ENCODE measurements at regions not wholly inside any gene's neighbourhood (a gene's known extent, or its start where the extent isn't known, plus 50 kb on each side); places are given as distances from the start of the nearest gene placed in this dataset.

GRCh38 chrX:9326369-9326768 is 138.5 kb upstream of the TBL1X start:
- Histone ChIP-seq H3K27me3 (ENCODE audit: control insufficient read depth, insufficient read depth, low read length) (no peaks in the 10 kb centered on the region), H2AK9ac (replicated peaks; ENCODE audit: low read depth, low read length, poor library complexity) (no peak overlapping the region), H3K9ac (ENCODE audit: low read depth, low read length) (no peak overlapping the region), H3K56ac (ENCODE audit: extremely low read depth, insufficient read depth, low read length) (no peak overlapping the region), H3K36me3 (ENCODE audit: control insufficient read depth, insufficient read depth, low read length) (no peaks in the 10 kb centered on the region), H4K91ac (ENCODE audit: insufficient read depth, low read depth, low read length) (no peak overlapping the region; the same call in 1 of the 2 replicates), H4K5ac (ENCODE audit: low read depth, low read length) (no peak overlapping the region), H3K18ac (ENCODE audit: low read depth, low read length) (no peak overlapping the region), H2BK20ac (ENCODE audit: low read depth, low read length) (peak overlapping the region; percentile 20; the same call in 1 of the 2 replicates), H3K27ac (ENCODE audit: insufficient read depth, low read length) (no peak overlapping the region), H3K4me2 (ENCODE audit: low read depth, low read length) (no peak overlapping the region), H2BK120ac (ENCODE audit: low read depth, low read length) (0 out of 2 replicates have a peak overlapping the region, but pooled peaks have one; percentile 17), H2BK15ac (ENCODE audit: low read depth, low read length) (no peak overlapping the region), H3K9me3 (ENCODE audit: control insufficient read depth, insufficient read depth, low read length) (no peaks in the 10 kb centered on the region), H3K4me1 (ENCODE audit: control insufficient read depth, insufficient read depth, low read length) (peaks cover 6% of the 10 kb centered on the region), H2AK5ac (ENCODE audit: low read depth, low read length) (no peak overlapping the region), H3K4me3 (ENCODE audit: insufficient read depth, low read depth, low read length) (no peak overlapping the region), H2BK5ac (ENCODE audit: low read depth, low read length, poor library complexity, severe bottlenecking) (no peak overlapping the region), H4K20me1 (ENCODE audit: insufficient read depth, low read length) (no peaks in the 10 kb centered on the region), H3K23ac (ENCODE audit: low read depth, low read length) (no peak overlapping the region), H3K79me1 (ENCODE audit: low read depth in 1 of 2, low read length in 2 of 2) (no peaks in the 10 kb centered on the region), H3K9me1 (ENCODE audit: insufficient read depth, low read length) (peaks cover 6% of the 10 kb centered on the region), H3K4ac (ENCODE audit: low read depth, low read length) (no peak overlapping the region), H3K14ac (replicated peaks; ENCODE audit: low read depth, low read length) (no peak overlapping the region), H4K8ac (ENCODE audit: low read depth in 2 of 2, low read length in 2 of 2) (no peak overlapping the region), H2AFZ (replicated peaks; ENCODE audit: low read length, poor library complexity) (no peak overlapping the region)
- intact Hi-C loops (cut with micrococcal nuclease): no loop called here
- no TSS peak for BruUV-seq (replicated peaks)
- dilution Hi-C loops (cut with HindIII; ENCODE audit: low sequenced_read_pairs, unreplicated experiment): no loop called here
- ChIA-PET POLR2A (ENCODE audit: unreplicated experiment) (no interaction called here), CTCF (no interaction called here)
- in situ Hi-C loops (cut with MboI; ENCODE audit: low sequenced_read_pairs): no loop called here
- DNase-seq: no peak
- no peak for ATAC-seq (ENCODE audit: low read depth)
- WGBS, 2 experiments (ENCODE audit: extremely low coverage in 2 of 2, insufficient read length in 1 of 2): no CpG with 5 or more reads among the region's 6 CpGs
- TF ChIP-seq CHD1 (IDR thresholded peaks at IDR 0.05; ENCODE audit: low read depth, low read length) (no peak), USF2 (IDR thresholded peaks at IDR 0.05; ENCODE audit: low read depth, low read length) (no peak), POLR2A (IDR thresholded peaks at IDR 0.05; ENCODE audit: low read depth, low read length) (no peak), RCOR1 (IDR thresholded peaks at IDR 0.05; ENCODE audit: insufficient replicate concordance, low read length) (no peak), RFX5 (IDR thresholded peaks at IDR 0.05; ENCODE audit: low read depth, low read length) (no peak), SMC3 (IDR thresholded peaks at IDR 0.05; ENCODE audit: low read depth, low read length) (no peak), ELK1 (IDR thresholded peaks at IDR 0.05; ENCODE audit: borderline replicate concordance, low read depth, low read length) (no peak), MAZ (IDR thresholded peaks at IDR 0.05; ENCODE audit: borderline replicate concordance, low read depth, low read length) (no peak)

All from IMR-90 (cell line).